ENCODE measurements at regions not wholly inside any gene's neighbourhood (a gene's known extent, or its start where the extent isn't known, plus 50 kb on each side); places are given as distances from the start of the nearest gene placed in this dataset.

GRCh38 chr6:130672153-130672552 lies 155.1 kb upstream of the SMLR1 start:
- TF ChIP-seq CTCF (IDR thresholded peaks at IDR 0.05) (no peak), POLR2AphosphoS5 (IDR thresholded peaks at IDR 0.05) (no peak)

Data from gastroesophageal sphincter (tissue), 3 donors.